Endothelial cell of umbilical vein (primary cell): ENCODE measurements at regions not wholly inside any gene's neighbourhood (a gene's known extent, or its start where the extent isn't known, plus 50 kb on each side); places are given as distances from the start of the nearest gene placed in this dataset.

ENCODE experiments used
- BruUV-seq: library from RNA; stranded (reverse); fragments of 400-500 nt; replicated peaks from 2 replicates; lab custom pipeline; 2021; lab: Mats Ljungman, UMichigan
- CTCF ChIA-PET: fragments of 300-600, 350-600 bp; sonication (Branson Sonifier 250); formaldehyde crosslinking; loops from one replicate; lab custom pipeline; 2021; ENCODE audit warnings: antibody characterized with exemption, inconsistent platforms; lab: Charles Lee
- POLR2A ChIA-PET: fragments of 300-600, 350-600 bp; sonication (Branson Sonifier 250); formaldehyde crosslinking; loops from one replicate; lab custom pipeline; 2021; ENCODE audit warnings: antibody characterized with exemption, inconsistent platforms; lab: Charles Lee
- DNase-seq: peaks from one replicate; pipeline ENCODE4 v3.0.0-alpha.2; 2011; ENCODE audit warnings: low read depth, low spot score
- FAIRE-seq: peaks from 2 replicates; lab custom pipeline; 2011; peaks lifted over from hg19 to GRCh38; lab: Jason Lieb, UNC
- H2AFZ ChIP-seq: 2 replicates; pipeline ENCODE4 v1.6.0; 2012; ENCODE audit warnings: low read depth, low read length, control low read depth, inconsistent platforms
- H3K27ac ChIP-seq: 2 replicates; pipeline ENCODE4 v1.5.1; 2011; ENCODE audit warnings: low read depth, mild to moderate bottlenecking, control low read depth, low read length, moderate library complexity; ENCODE audit not compliant: insufficient read depth
- H3K27me3 ChIP-seq, 2 experiments: 2 replicates each; pipeline versions ENCODE4 v1.6.0 to v1.6.1; 2011; ENCODE audit warnings: low read length in 2 of 2, mixed read lengths in 1 of 2; ENCODE audit not compliant: control insufficient read depth in 2 of 2, insufficient read depth in 2 of 2
- H3K36me3 ChIP-seq, 2 experiments: 2 replicates in 1 of 2; 3 replicates in 1 of 2; pipeline ENCODE4 v1.5.1; 2011; ENCODE audit warnings: low read length in 2 of 2, mild to moderate bottlenecking in 1 of 2, moderate library complexity in 1 of 2; ENCODE audit not compliant: control insufficient read depth in 2 of 2, insufficient read depth in 2 of 2; ENCODE audit errors: extremely low read depth in 1 of 2
- H3K4me1 ChIP-seq: 3 replicates; pipeline ENCODE4 v1.5.1; 2011; ENCODE audit warnings: mild to moderate bottlenecking, low read length; ENCODE audit not compliant: control insufficient read depth, insufficient read depth; ENCODE audit errors: extremely low read depth
- H3K4me2 ChIP-seq: 2 replicates; pipeline ENCODE4 v1.6.1; 2011; ENCODE audit warnings: low read length, control low read depth, mixed read lengths; ENCODE audit not compliant: insufficient read depth
- H3K4me3 ChIP-seq, 3 experiments: fragments of 200-600 bp in 1 of 3; sonication (generic), shearing (Covaris generic) in 1 of 3; replicated peaks in 1 of 3; 2 replicates each; pipeline ENCODE4 v1.5.1; 2011 to 2016; ENCODE audit warnings: control low read depth in 3 of 3, low read length in 3 of 3, mild to moderate bottlenecking in 2 of 3, inconsistent platforms in 1 of 3, low read depth in 1 of 3, moderate library complexity in 1 of 3; ENCODE audit not compliant: insufficient read depth in 1 of 3
- H3K79me2 ChIP-seq: 2 replicates; pipeline ENCODE4 v1.6.0; 2012; ENCODE audit warnings: low read length, inconsistent platforms; ENCODE audit not compliant: control insufficient read depth, insufficient read depth
- H3K9ac ChIP-seq: replicated peaks from 2 replicates; pipeline ENCODE3; 2011; ENCODE audit warnings: low read length, control low read depth; ENCODE audit not compliant: insufficient read depth; ENCODE audit errors: extremely low read depth
- H3K9me1 ChIP-seq: replicated peaks from 3 replicates; pipeline ENCODE4 v1.6.0; 2011; ENCODE audit warnings: mild to moderate bottlenecking, low read length; ENCODE audit not compliant: control insufficient read depth, insufficient read depth; ENCODE audit errors: extremely low read depth
- H3K9me3 ChIP-seq: replicated peaks from 2 replicates; pipeline ENCODE4 v1.5.1; 2012; ENCODE audit warnings: low read length, inconsistent platforms; ENCODE audit not compliant: control insufficient read depth, insufficient read depth
- H4K20me1 ChIP-seq: replicated peaks from 2 replicates; pipeline ENCODE3; 2011; ENCODE audit warnings: mild to moderate bottlenecking, low read length; ENCODE audit not compliant: control insufficient read depth, insufficient read depth; ENCODE audit errors: extremely low read depth
- EZH2 ChIP-seq: IDR thresholded peaks from 2 replicates; pipeline ENCODE4 v1.6.1; 2012; ENCODE audit warnings: borderline replicate concordance, low read depth, mild to moderate bottlenecking, moderate library complexity, low read length, inconsistent platforms; ENCODE audit not compliant: severe bottlenecking
- FOS ChIP-seq: IDR thresholded peaks from 2 replicates; pipeline ENCODE4 v1.6.1; 2011; ENCODE audit warnings: mild to moderate bottlenecking, low read length, moderate library complexity, borderline replicate concordance; ENCODE audit not compliant: insufficient read depth
- GATA2 ChIP-seq: IDR thresholded peaks from 2 replicates; pipeline ENCODE4 v1.7.0; 2011; ENCODE audit warnings: low read depth, mild to moderate bottlenecking, moderate library complexity, mixed read lengths, low read length; ENCODE audit not compliant: insufficient read length, insufficient read depth
- JUN ChIP-seq: IDR thresholded peaks from 2 replicates; pipeline ENCODE4 v1.6.1; 2011; ENCODE audit warnings: borderline replicate concordance, low read depth; ENCODE audit not compliant: insufficient read length, insufficient read depth
- MYC ChIP-seq: IDR thresholded peaks from one replicate; pipeline ENCODE4 v1.6.1; 2011; ENCODE audit warnings: mild to moderate bottlenecking, low read depth, low read length
- POLR2A ChIP-seq: IDR thresholded peaks from 2 replicates; pipeline ENCODE4 v1.6.1; 2012; ENCODE audit warnings: low read depth, mild to moderate bottlenecking, control low read depth, low read length
- POLR2AphosphoS5 ChIP-seq: IDR thresholded peaks from 2 replicates; pipeline ENCODE4 v1.6.1; 2012; ENCODE audit warnings: low read depth, mild to moderate bottlenecking, control low read depth, low read length, moderate library complexity; ENCODE audit not compliant: insufficient read depth
- dilution Hi-C: fragments of 300-500 bp; cut with MboI; formaldehyde crosslinking; loops from one replicate; pipeline ENCODE4 v1.15.0; 2019; ENCODE audit warnings: low sequenced_read_pairs; ENCODE audit not compliant: extremely low pct_ligation_motif_present
- intact Hi-C: fragments of 100-400 bp; cut with micrococcal nuclease; formaldehyde crosslinking; loops from one replicate; pipeline ENCODE4 v1.10.0; 2022
- TF ChIP-seq, protein P1 (sequence below), 2 donors: IDR thresholded peaks; 1 replicate in 1 of 2; 2 replicates in 1 of 2; pipeline ENCODE4 v1.5.1; 2011; ENCODE audit warnings: low read length in 2 of 2, mild to moderate bottlenecking in 2 of 2, moderate library complexity in 2 of 2, control low read depth in 1 of 2, inconsistent platforms in 1 of 2, low read depth in 1 of 2; ENCODE audit not compliant: insufficient read depth in 1 of 2; ENCODE audit errors: extremely low read depth in 1 of 2
- TF ChIP-seq, protein P2 (sequence below): IDR thresholded peaks from 2 replicates; pipeline ENCODE4 v1.6.1; 2011; ENCODE audit not compliant: insufficient read depth, insufficient read length

DNA sequence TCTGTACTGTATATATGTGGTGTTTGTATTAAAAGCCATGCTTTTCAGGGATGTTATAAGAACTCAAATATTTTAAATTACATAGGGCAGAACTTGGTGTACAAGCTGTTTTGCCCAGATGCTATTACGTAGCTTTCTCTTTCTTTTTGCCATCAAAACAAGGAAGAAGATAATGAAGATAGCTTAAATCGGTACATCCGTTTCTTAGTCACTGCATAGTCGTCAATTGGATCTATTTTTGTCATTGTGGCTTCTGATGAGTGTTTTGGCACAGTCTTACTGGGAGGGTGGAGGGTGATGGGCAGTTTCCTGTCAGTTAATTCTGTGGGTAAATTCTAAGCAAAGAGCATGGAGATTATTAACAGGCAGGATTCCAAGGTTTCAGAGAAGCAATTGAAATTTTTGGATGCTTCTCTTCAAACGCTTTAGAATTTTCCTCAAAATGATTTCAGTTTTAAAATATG, 649.1 kb upstream of the GJE1 start:
- intact Hi-C loops (loop anchor here (1.0 to 2.0 kb wide), 2 partner anchors 21 to 79 kb away; no protein-coding TSS in a partner anchor), dilution Hi-C loops (no loop called here)
- TF ChIP-seq, protein P1, sequence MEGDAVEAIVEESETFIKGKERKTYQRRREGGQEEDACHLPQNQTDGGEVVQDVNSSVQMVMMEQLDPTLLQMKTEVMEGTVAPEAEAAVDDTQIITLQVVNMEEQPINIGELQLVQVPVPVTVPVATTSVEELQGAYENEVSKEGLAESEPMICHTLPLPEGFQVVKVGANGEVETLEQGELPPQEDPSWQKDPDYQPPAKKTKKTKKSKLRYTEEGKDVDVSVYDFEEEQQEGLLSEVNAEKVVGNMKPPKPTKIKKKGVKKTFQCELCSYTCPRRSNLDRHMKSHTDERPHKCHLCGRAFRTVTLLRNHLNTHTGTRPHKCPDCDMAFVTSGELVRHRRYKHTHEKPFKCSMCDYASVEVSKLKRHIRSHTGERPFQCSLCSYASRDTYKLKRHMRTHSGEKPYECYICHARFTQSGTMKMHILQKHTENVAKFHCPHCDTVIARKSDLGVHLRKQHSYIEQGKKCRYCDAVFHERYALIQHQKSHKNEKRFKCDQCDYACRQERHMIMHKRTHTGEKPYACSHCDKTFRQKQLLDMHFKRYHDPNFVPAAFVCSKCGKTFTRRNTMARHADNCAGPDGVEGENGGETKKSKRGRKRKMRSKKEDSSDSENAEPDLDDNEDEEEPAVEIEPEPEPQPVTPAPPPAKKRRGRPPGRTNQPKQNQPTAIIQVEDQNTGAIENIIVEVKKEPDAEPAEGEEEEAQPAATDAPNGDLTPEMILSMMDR (IDR thresholded peaks at IDR 0.05; ENCODE audit: extremely low read depth in 1 of 2, insufficient read depth in 1 of 2, low read depth in 1 of 2, low read length in 2 of 2): no peak
- TF ChIP-seq MYC: no peak
- peak; percentile 41 for TF ChIP-seq POLR2AphosphoS5
- peak; percentile 85 for TF ChIP-seq GATA2
- TF ChIP-seq, protein P2, sequence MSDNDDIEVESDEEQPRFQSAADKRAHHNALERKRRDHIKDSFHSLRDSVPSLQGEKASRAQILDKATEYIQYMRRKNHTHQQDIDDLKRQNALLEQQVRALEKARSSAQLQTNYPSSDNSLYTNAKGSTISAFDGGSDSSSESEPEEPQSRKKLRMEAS: no peak
- TF ChIP-seq EZH2: no peak
- TF ChIP-seq JUN: peak; percentile 49
- no peak for TF ChIP-seq POLR2A
- peak; percentile 84 for TF ChIP-seq FOS
- H3K27ac ChIP-seq: peak overlapping the region; percentile 25
- H2AFZ ChIP-seq: peak overlapping the region; percentile 61
- H4K20me1 ChIP-seq: no peaks in the 10 kb centered on the region
- H3K79me2 ChIP-seq: no peaks in the 10 kb centered on the region
- no peaks in the 10 kb centered on the region for H3K9me1 ChIP-seq
- H3K4me1 ChIP-seq: peaks cover 14% of the 10 kb centered on the region
- CTCF ChIA-PET: interaction anchor here (1.1 to 1.9 kb wide), 4 partner anchors 8 to 69 kb away, joined by 3 to 8 read pairs (median 4); no protein-coding TSS in a partner anchor
- no peaks in the 10 kb centered on the region for H3K9me3 ChIP-seq
- POLR2A ChIA-PET: no interaction called here
- DNase-seq (peak; percentile 80), FAIRE-seq (peak; percentile 76)
- H3K36me3 ChIP-seq: no peaks in the 10 kb centered on the region
- H3K9ac ChIP-seq: peak overlapping the region; percentile 25
- no TSS peak for BruUV-seq
- H3K4me3 ChIP-seq: peak overlapping the region in 1 of 3 experiments; percentile 30
- no peaks in the 10 kb centered on the region for H3K27me3 ChIP-seq
- H3K4me2 ChIP-seq: peak overlapping the region; percentile 70
